GM18861 (cell line): ENCODE measurements at regions not wholly inside any gene's neighbourhood (a gene's known extent, or its start where the extent isn't known, plus 50 kb on each side); places are given as distances from the start of the nearest gene placed in this dataset.

Experiments
- ATAC-seq: cut with Tn5 transposase; IDR thresholded peaks from one replicate; pipeline ENCODE4 v1.9.1; 2021; ENCODE audit not compliant: unreplicated experiment

- no peak for ATAC-seq
These were observed 680.1 kb upstream of the PTBP2 start for GRCh38 chr1:96041470-96041869.

- ATAC-seq, result no peak
These were observed 672.9 kb upstream of the PTBP2 start for GRCh38 chr1:96048572-96049212.

GRCh38 chr1:96049759-96050409 lies 671.7 kb upstream of the PTBP2 start:
- ATAC-seq, result no peak

- no peak for ATAC-seq
These were observed 662.3 kb upstream of the PTBP2 start for GRCh38 chr1:96059276-96059675.

- no peak for ATAC-seq
These were observed 661.8 kb upstream of the PTBP2 start for GRCh38 chr1:96059736-96060135.

- no peak for ATAC-seq
These were observed 661.0 kb upstream of the PTBP2 start for GRCh38 chr1:96060621-96061020.

GRCh38 chr1:96072021-96072420 lies 649.6 kb upstream of the PTBP2 start:
- ATAC-seq, result no peak

GRCh38 chr1:96073100-96073499 lies 648.5 kb upstream of the PTBP2 start:
- peak; percentile 89 for ATAC-seq

GRCh38 chr1:96074422-96074821 lies 647.2 kb upstream of the PTBP2 start:
- ATAC-seq, result no peak

GRCh38 chr1:96074876-96075577 lies 646.6 kb upstream of the PTBP2 start:
- ATAC-seq, result no peak

GRCh38 chr1:96075704-96076455 lies 645.7 kb upstream of the PTBP2 start:
- no peak for ATAC-seq

GRCh38 chr1:96076589-96076988 lies 645.0 kb upstream of the PTBP2 start:
- ATAC-seq, result no peak

GRCh38 chr1:96079581-96079980 lies 642.0 kb upstream of the PTBP2 start:
- ATAC-seq, result no peak

GRCh38 chr1:96080925-96081324 lies 640.7 kb upstream of the PTBP2 start:
- no peak for ATAC-seq

- ATAC-seq, result no peak
These were observed 633.9 kb upstream of the PTBP2 start for GRCh38 chr1:96087719-96088118.

GRCh38 chr1:96090134-96090533 lies 631.5 kb upstream of the PTBP2 start:
- ATAC-seq, result no peak

- no peak for ATAC-seq
These were observed 625.6 kb upstream of the PTBP2 start for GRCh38 chr1:96095849-96096612.

- no peak for ATAC-seq
These were observed 624.8 kb upstream of the PTBP2 start for GRCh38 chr1:96096613-96097321.

- ATAC-seq, result no peak
These were observed 617.1 kb upstream of the PTBP2 start for GRCh38 chr1:96104506-96104905.

- ATAC-seq, result no peak
These were observed 616.7 kb upstream of the PTBP2 start for GRCh38 chr1:96104906-96105305.
